RWPE1 (cell line): ENCODE measurements at regions not wholly inside any gene's neighbourhood (a gene's known extent, or its start where the extent isn't known, plus 50 kb on each side); places are given as distances from the start of the nearest gene placed in this dataset.

Experiments
- CTCF ChIA-PET: fragments of 350-600 bp; sonication (Branson Sonifier 250); formaldehyde crosslinking; extraction: SDS; loops from one replicate; lab custom pipeline; 2021; lab: Yijun Ruan, JAX
- POLR2A ChIA-PET: fragments of 400-600 bp; formaldehyde crosslinking; extraction: SDS; loops from one replicate; lab custom pipeline; 2020; ENCODE audit warnings: antibody characterized with exemption; ENCODE audit not compliant: low non-redundant PET; lab: Yijun Ruan, JAX
- DNase-seq: peaks from one replicate; pipeline ENCODE4 v3.0.0; 2012; ENCODE audit warnings: low spot score
- H3K27ac ChIP-seq: fragments of 450-650 bp; 2 replicates; pipeline ENCODE4 v1.5.1; 2017
- CTCF ChIP-seq: fragments of 450-650 bp; conservative IDR thresholded peaks from 2 replicates; pipeline ENCODE4 v1.5.1; 2017; ENCODE audit warnings: low read depth, mild to moderate bottlenecking

GRCh38 chr15:66629817-66630576 lies 64.2 kb upstream of the LCTL start:
- no peak for TF ChIP-seq CTCF
- no peak overlapping the region for H3K27ac ChIP-seq
- ChIA-PET POLR2A (no interaction called here), CTCF (interaction anchor here (0.6 kb wide), 1 partner anchor 266 kb away, joined by 3 read pairs; no protein-coding TSS in a partner anchor)
- DNase-seq, result no peak

- TF ChIP-seq CTCF, result no peak
- DNase-seq, result no peak
- ChIA-PET POLR2A (no interaction called here), CTCF (interaction anchor here (1.5 kb wide), 1 partner anchor 12 kb away, joined by 4 read pairs; no protein-coding TSS in a partner anchor)
- no peak overlapping the region for H3K27ac ChIP-seq
Measured at GRCh38 chr15:66630801-66631351, 65.1 kb upstream of the LCTL start.

- DNase-seq, result no peak
- no peak overlapping the region for H3K27ac ChIP-seq
- CTCF ChIA-PET, result interaction anchor here (1.5 kb wide), 1 partner anchor 13 kb away, joined by 4 read pairs; no protein-coding TSS in a partner anchor
- TF ChIP-seq CTCF, result no peak
- POLR2A ChIA-PET, result no interaction called here
Measured at GRCh38 chr15:66631616-66632263, 65.9 kb upstream of the LCTL start.

GRCh38 chr15:66633041-66633937 lies 67.5 kb upstream of the LCTL start:
- ChIA-PET CTCF (interaction anchor here (0.6 kb wide), 2 partner anchors 10 to 1466 kb away, joined by 3 read pairs; no protein-coding TSS in a partner anchor), POLR2A (interaction anchor here (0.6 kb wide), 2 partner anchors 428 to 650 kb away, joined by 3 to 4 read pairs; no protein-coding TSS in a partner anchor)
- DNase-seq, result no peak
- no peak overlapping the region for H3K27ac ChIP-seq
- no peak for TF ChIP-seq CTCF

- no peak overlapping the region for H3K27ac ChIP-seq
- no peak for DNase-seq
- CTCF ChIA-PET, result interaction anchor here (0.6 kb wide), 2 partner anchors 48 to 1466 kb away, joined by 3 read pairs; no protein-coding TSS in a partner anchor
- POLR2A ChIA-PET, result no interaction called here
- no peak for TF ChIP-seq CTCF
Measured at GRCh38 chr15:66633938-66634250, 68.1 kb upstream of the LCTL start.

GRCh38 chr15:66634540-66634939 lies 67.5 kb upstream of the SMAD6 start:
- ChIA-PET CTCF (interaction anchor here (0.6 kb wide), 1 partner anchor 49 kb away, joined by 3 read pairs; no protein-coding TSS in a partner anchor), POLR2A (no interaction called here)
- no peak overlapping the region for H3K27ac ChIP-seq
- no peak for DNase-seq
- TF ChIP-seq CTCF, result no peak
